Superior temporal gyrus (tissue), 1 donor: ENCODE measurements at regions not wholly inside any gene's neighbourhood (a gene's known extent, or its start where the extent isn't known, plus 50 kb on each side); places are given as distances from the start of the nearest gene placed in this dataset.
"Not testable (repeated sequence)": the region's sequence is repeated elsewhere in the genome, so short reads cannot be mapped to it uniquely, and the experiment has no call there.

Experiments used
- DNase-seq: peaks from one replicate; pipeline ENCODE4 v3.0.0-alpha.2; 2016; ENCODE audit errors: extremely low spot score

- no peak for DNase-seq
Observed at GRCh38 chr12:63410197-63410596, 258.1 kb downstream of the DPY19L2 start.

GRCh38 chr12:63406781-63407180 is 255.8 kb upstream of the AVPR1A start:
- DNase-seq: no peak

GRCh38 chr12:63404611-63405010 is 253.6 kb upstream of the AVPR1A start:
- no peak for DNase-seq

- no peak for DNase-seq
Observed at GRCh38 chr12:63403256-63403655, 252.3 kb upstream of the AVPR1A start.

- no peak for DNase-seq
Observed at GRCh38 chr12:63400718-63401117, 249.7 kb upstream of the AVPR1A start.

- no peak for DNase-seq
Observed at GRCh38 chr12:63400318-63400717, 249.3 kb upstream of the AVPR1A start.

- DNase-seq: no peak
Observed at GRCh38 chr12:63397807-63398206, 246.8 kb upstream of the AVPR1A start.

GRCh38 chr12:63396135-63396534 is 245.1 kb upstream of the AVPR1A start:
- DNase-seq: no peak

GRCh38 chr12:63394983-63395382 is 244.0 kb upstream of the AVPR1A start:
- no peak for DNase-seq

- no peak for DNase-seq
Observed at GRCh38 chr12:63394349-63394748, 243.3 kb upstream of the AVPR1A start.

- DNase-seq: no peak
Observed at GRCh38 chr12:63389211-63389610, 238.2 kb upstream of the AVPR1A start.

- DNase-seq: no peak
Observed at GRCh38 chr12:63387771-63388170, 236.8 kb upstream of the AVPR1A start.

GRCh38 chr12:63382930-63383329 is 231.9 kb upstream of the AVPR1A start:
- no peak for DNase-seq

GRCh38 chr12:63362791-63363190 is 211.8 kb upstream of the AVPR1A start:
- DNase-seq: no peak

GRCh38 chr12:63362166-63362565 is 211.2 kb upstream of the AVPR1A start:
- no peak for DNase-seq

GRCh38 chr12:63354969-63355368 is 204.0 kb upstream of the AVPR1A start:
- no peak for DNase-seq

- DNase-seq: no peak
Observed at GRCh38 chr12:63353559-63353958, 202.6 kb upstream of the AVPR1A start.

GRCh38 chr12:63351370-63351769 is 200.4 kb upstream of the AVPR1A start:
- DNase-seq: no peak

GRCh38 chr12:63348556-63348955 is 197.6 kb upstream of the AVPR1A start:
- DNase-seq: no peak

- DNase-seq: not testable (repeated sequence)
Observed at GRCh38 chr12:63337158-63337557, 186.2 kb upstream of the AVPR1A start.

- DNase-seq: no peak
Observed at GRCh38 chr12:63326260-63326659, 175.3 kb upstream of the AVPR1A start.

- no peak for DNase-seq
Observed at GRCh38 chr12:63325757-63326156, 174.8 kb upstream of the AVPR1A start.

GRCh38 chr12:63323942-63324341 is 172.9 kb upstream of the AVPR1A start:
- DNase-seq: no peak

GRCh38 chr12:63321373-63321772 is 170.4 kb upstream of the AVPR1A start:
- no peak for DNase-seq
